SK-N-MC (cell line): ENCODE measurements at regions not wholly inside any gene's neighbourhood (a gene's known extent, or its start where the extent isn't known, plus 50 kb on each side); places are given as distances from the start of the nearest gene placed in this dataset.

Experiments
- DNase-seq: peaks from one replicate; pipeline ENCODE4 v3.0.0-alpha.2; 2011; ENCODE audit warnings: low read depth, low spot score
- H3K27ac ChIP-seq: fragments of 200-600 bp; sonication (generic); 2 replicates; pipeline ENCODE4 v1.5.1; 2016; ENCODE audit warnings: mixed run types
- H3K36me3 ChIP-seq: fragments of 200-600 bp; sonication (generic); 2 replicates; pipeline ENCODE4 v1.6.1; 2017; ENCODE audit warnings: antibody characterized with exemption, low read length, mixed read lengths; ENCODE audit not compliant: insufficient read depth
- H3K4me3 ChIP-seq: fragments of 200-600 bp; sonication (generic); 2 replicates; pipeline ENCODE4 v1.5.1; 2016
- H3K9ac ChIP-seq: fragments of 200-600 bp; sonication (generic); 2 replicates; pipeline ENCODE4 v1.8.0; 2017; ENCODE audit warnings: mixed run types, mixed read lengths; ENCODE audit not compliant: insufficient read length
- H3K9me3 ChIP-seq: fragments of 200-600 bp; sonication (generic); 2 replicates; pipeline ENCODE4 v1.6.1; 2017; ENCODE audit warnings: low read depth, mild to moderate bottlenecking, antibody characterized with exemption, low read length, moderate library complexity, mixed read lengths
- EZH2 ChIP-seq: fragments of 200-600 bp; sonication (generic); IDR thresholded peaks from one replicate; pipeline ENCODE4 v1.6.1; 2017; ENCODE audit warnings: antibody characterized with exemption
- FOXP2 ChIP-seq: optimal IDR thresholded peaks from 2 replicates; pipeline ENCODE3; 2011; ENCODE audit warnings: mild to moderate bottlenecking, moderate library complexity; ENCODE audit not compliant: insufficient read depth; ENCODE audit errors: extremely low read length, control extremely low read depth
- POLR2AphosphoS5 ChIP-seq: IDR thresholded peaks from 2 replicates; pipeline ENCODE4 v1.6.1; 2012; ENCODE audit warnings: mild to moderate bottlenecking, low read depth, low read length, borderline replicate concordance

GRCh38 chr14:89586258-89587135 is 169.5 kb upstream of the FOXN3 start:
- no peak overlapping the region for H3K4me3 ChIP-seq
- no peaks in the 10 kb centered on the region for H3K36me3 ChIP-seq
- H3K27ac ChIP-seq, result no peak overlapping the region
- no peaks in the 10 kb centered on the region for H3K9me3 ChIP-seq
- no peak for DNase-seq
- no peak overlapping the region for H3K9ac ChIP-seq
- TF ChIP-seq FOXP2, result no peak
- TF ChIP-seq EZH2, result no peak
- no peak for TF ChIP-seq POLR2AphosphoS5

DNA sequence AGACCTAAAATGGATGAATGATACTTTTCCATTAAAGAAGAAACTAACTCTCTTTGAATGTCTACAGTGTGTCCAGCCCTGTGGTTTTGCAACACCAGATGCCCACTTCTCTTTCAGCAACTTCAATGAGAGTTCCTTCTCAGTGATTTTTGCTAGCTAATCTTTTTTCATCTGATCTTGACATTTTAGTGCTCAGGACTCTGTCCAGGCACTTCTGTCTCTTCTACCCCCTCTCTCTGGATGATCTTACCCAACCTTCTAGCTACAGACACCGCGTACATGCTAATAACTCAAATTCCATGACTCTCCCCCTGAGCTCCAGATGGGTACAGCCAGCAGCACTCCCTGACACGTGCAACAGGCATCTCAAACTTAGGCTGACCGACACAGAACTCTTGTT is 161.1 kb upstream of the FOXN3 start:
- no peak overlapping the region for H3K27ac ChIP-seq
- no peak for DNase-seq
- TF ChIP-seq FOXP2, result no peak
- no peak for TF ChIP-seq EZH2
- TF ChIP-seq POLR2AphosphoS5, result no peak

GRCh38 chr14:89576960-89577359 is 159.9 kb upstream of the FOXN3 start:
- no peak overlapping the region for H3K27ac ChIP-seq
- no peak for DNase-seq
- no peaks in the 10 kb centered on the region for H3K36me3 ChIP-seq
- H3K4me3 ChIP-seq, result no peak overlapping the region
- H3K9me3 ChIP-seq, result no peaks in the 10 kb centered on the region
- no peak for TF ChIP-seq POLR2AphosphoS5
- no peak for TF ChIP-seq EZH2
- no peak for TF ChIP-seq FOXP2
- H3K9ac ChIP-seq, result no peak overlapping the region

More for the DNA sequence above, 161.1 kb upstream of the FOXN3 start:
- no peak overlapping the region for H3K4me3 ChIP-seq
- H3K9ac ChIP-seq, result no peak overlapping the region
- no peaks in the 10 kb centered on the region for H3K9me3 ChIP-seq
- H3K36me3 ChIP-seq, result no peaks in the 10 kb centered on the region

DNA sequence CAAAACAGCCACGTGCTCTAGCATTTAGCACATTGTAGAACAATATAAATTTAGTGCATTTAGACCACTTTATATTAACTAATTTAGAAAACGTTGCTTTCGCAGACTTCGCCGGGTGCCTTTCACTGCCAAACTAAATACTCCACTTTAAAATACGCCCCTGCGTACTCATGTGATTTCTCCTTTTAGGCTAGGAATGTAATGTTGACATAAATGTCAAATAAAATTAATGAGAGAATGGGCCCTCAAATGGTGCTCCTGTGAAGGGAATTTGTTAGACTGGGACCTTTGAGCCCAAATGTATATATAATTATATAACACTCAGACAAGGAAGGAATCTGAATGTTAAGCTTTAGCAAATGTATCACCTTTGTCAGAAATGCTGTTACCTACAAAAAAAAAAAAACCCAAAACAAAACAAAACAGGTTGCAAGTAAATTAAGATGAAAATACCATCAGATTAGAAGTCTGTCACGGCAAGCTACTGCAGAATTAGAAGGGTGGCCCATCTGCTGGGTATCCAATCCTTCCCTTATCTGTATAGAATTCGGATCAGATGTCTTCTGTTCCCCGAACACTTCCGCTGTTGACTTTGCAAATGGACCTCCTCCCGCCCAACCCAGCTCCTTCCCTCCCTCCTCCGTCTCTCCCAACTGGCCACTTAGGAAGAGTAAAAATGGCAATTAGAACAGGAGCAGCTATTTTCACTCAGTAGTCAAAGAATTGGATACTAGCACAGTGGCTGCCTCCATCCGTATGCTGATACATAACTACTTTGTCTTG is 159.3 kb upstream of the FOXN3 start:
- no peak for DNase-seq
- Histone ChIP-seq H3K9ac (no peak overlapping the region), H3K9me3 (no peaks in the 10 kb centered on the region), H3K36me3 (no peaks in the 10 kb centered on the region), H3K4me3 (no peak overlapping the region), H3K27ac (no peak overlapping the region)
- TF ChIP-seq EZH2, result no peak
- no peak for TF ChIP-seq POLR2AphosphoS5
- TF ChIP-seq FOXP2, result no peak

DNA sequence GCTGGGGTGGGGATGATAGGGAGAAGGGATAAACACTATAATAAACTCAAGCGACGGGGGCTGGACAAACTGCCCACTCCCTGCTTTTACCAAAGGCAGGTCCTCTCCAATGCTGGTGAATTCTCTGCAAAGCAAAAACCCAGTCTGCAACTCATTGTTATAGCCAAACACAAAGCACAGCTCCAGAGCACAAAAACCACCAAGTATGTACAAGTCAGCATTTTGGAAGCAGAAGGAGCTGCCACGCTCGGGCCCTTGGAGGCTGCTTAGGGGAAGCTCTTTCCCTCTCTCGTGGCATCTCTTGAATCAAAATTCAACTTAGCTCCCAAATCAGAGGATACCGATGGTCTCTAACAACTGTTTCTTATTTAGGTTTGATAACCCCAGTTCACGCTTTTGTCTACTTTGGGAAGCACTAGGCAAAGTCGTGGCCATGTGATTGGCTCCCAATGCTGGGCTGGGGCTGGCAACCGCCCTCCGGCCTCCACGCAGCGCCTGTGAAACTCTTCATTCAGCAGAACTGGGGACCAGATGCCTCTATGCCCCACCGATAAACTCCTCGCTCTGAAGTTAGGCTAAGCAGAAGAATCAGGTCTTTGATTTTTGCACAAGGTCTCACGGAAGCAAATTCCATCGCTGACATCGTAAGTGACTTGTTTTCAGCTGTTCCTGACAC is 158.5 kb upstream of the FOXN3 start:
- Histone ChIP-seq H3K4me3 (no peak overlapping the region), H3K27ac (no peak overlapping the region), H3K36me3 (no peaks in the 10 kb centered on the region), H3K9me3 (no peaks in the 10 kb centered on the region), H3K9ac (no peak overlapping the region)
- no peak for TF ChIP-seq EZH2
- no peak for TF ChIP-seq FOXP2
- no peak for TF ChIP-seq POLR2AphosphoS5
- DNase-seq, result no peak

- H3K9me3 ChIP-seq, result no peaks in the 10 kb centered on the region
- H3K4me3 ChIP-seq, result no peak overlapping the region
- H3K9ac ChIP-seq, result no peak overlapping the region
- H3K27ac ChIP-seq, result no peak overlapping the region
- no peak for DNase-seq
- no peak for TF ChIP-seq POLR2AphosphoS5
- TF ChIP-seq EZH2, result no peak
- no peak for TF ChIP-seq FOXP2
- no peaks in the 10 kb centered on the region for H3K36me3 ChIP-seq
These were observed 157.4 kb upstream of the FOXN3 start for GRCh38 chr14:89574420-89574819.

DNA sequence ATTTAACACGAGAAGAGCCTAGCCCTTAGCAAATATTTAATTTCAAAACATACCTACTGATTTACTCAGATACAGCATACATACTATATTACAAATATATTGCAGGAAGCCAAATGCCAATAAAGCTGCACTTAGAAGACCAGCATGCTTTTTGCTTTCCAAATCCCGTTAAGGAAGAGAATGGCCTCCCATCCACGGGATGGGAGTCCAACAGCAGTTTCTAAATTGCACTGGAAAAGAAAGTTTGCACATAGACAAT is 156.3 kb upstream of the FOXN3 start:
- no peak overlapping the region for H3K27ac ChIP-seq
- no peak overlapping the region for H3K4me3 ChIP-seq
- H3K9me3 ChIP-seq, result no peaks in the 10 kb centered on the region
- H3K9ac ChIP-seq, result no peak overlapping the region
- DNase-seq, result no peak
- no peaks in the 10 kb centered on the region for H3K36me3 ChIP-seq
- TF ChIP-seq EZH2 (no peak), FOXP2 (no peak), POLR2AphosphoS5 (no peak)

- TF ChIP-seq POLR2AphosphoS5 (no peak), FOXP2 (no peak), EZH2 (no peak)
- DNase-seq, result no peak
- Histone ChIP-seq H3K27ac (no peak overlapping the region), H3K9ac (no peak overlapping the region), H3K9me3 (no peaks in the 10 kb centered on the region), H3K4me3 (no peak overlapping the region), H3K36me3 (no peaks in the 10 kb centered on the region)
These were observed 155.8 kb upstream of the FOXN3 start for GRCh38 chr14:89572596-89573398.
